ENCODE measurements at regions not wholly inside any gene's neighbourhood (a gene's known extent, or its start where the extent isn't known, plus 50 kb on each side); places are given as distances from the start of the nearest gene placed in this dataset.

- no peak for TF ChIP-seq POLR2A (IDR thresholded peaks at IDR 0.05; ENCODE audit: low read depth, low read length)
- TF ChIP-seq POLR2AphosphoS5 (IDR thresholded peaks at IDR 0.05; ENCODE audit: low read depth, low read length) = no peak
These were observed 511.6 kb upstream of the PROK2 start for GRCh38 chr3:72296477-72297111.
